Neural cell (in vitro differentiated cells): ENCODE measurements at regions not wholly inside any gene's neighbourhood (a gene's known extent, or its start where the extent isn't known, plus 50 kb on each side); places are given as distances from the start of the nearest gene placed in this dataset.

Experiments
- H2AFZ ChIP-seq: fragments of 200-600, 300-800 bp; sonication (generic), shearing (Covaris generic); 2 replicates; pipeline ENCODE4 v1.6.0; 2014; ENCODE audit warnings: low read depth, mild to moderate bottlenecking, antibody characterized with exemption, low read length, moderate library complexity
- H3F3A ChIP-seq: fragments of 200-600 bp; shearing (Covaris generic); 2 replicates; pipeline ENCODE4 v1.6.1; 2016; ENCODE audit warnings: mild to moderate bottlenecking, moderate library complexity, mixed read lengths, antibody characterized with exemption, low read length; ENCODE audit not compliant: insufficient read depth, poor library complexity, severe bottlenecking
- H3K27ac ChIP-seq: fragments of 200-600, 300-800 bp; sonication (generic), shearing (Covaris generic); 2 replicates; pipeline ENCODE4 v1.5.1; 2014; ENCODE audit warnings: mild to moderate bottlenecking, low read length, moderate library complexity
- H3K27me3 ChIP-seq: fragments of 300-800, 200-600 bp; sonication (generic), shearing (Covaris generic); 2 replicates; pipeline ENCODE4 v1.6.0; 2014; ENCODE audit warnings: mild to moderate bottlenecking, low read depth, low read length, moderate library complexity; ENCODE audit not compliant: insufficient read depth
- H3K36me3 ChIP-seq: fragments of 300-800, 200-600 bp; sonication (generic), shearing (Covaris generic); 2 replicates; pipeline ENCODE4 v1.5.1; 2014; ENCODE audit warnings: mild to moderate bottlenecking, antibody characterized with exemption, low read length, moderate library complexity; ENCODE audit not compliant: insufficient read depth
- H3K4me2 ChIP-seq: fragments of 300-800, 200-600 bp; sonication (generic), shearing (Covaris generic); 2 replicates; pipeline ENCODE4 v1.6.0; 2014; ENCODE audit warnings: mild to moderate bottlenecking, low read length
- H3K4me3 ChIP-seq: fragments of 300-800, 200-600 bp; sonication (generic), shearing (Covaris generic); 2 replicates; pipeline ENCODE4 v1.5.1; 2014; ENCODE audit warnings: mild to moderate bottlenecking, low read length, moderate library complexity
- H3K79me2 ChIP-seq: fragments of 200-600 bp; shearing (Covaris generic); replicated peaks from 2 replicates; pipeline ENCODE4 v1.6.0; 2014; ENCODE audit warnings: mild to moderate bottlenecking, low read length, moderate library complexity; ENCODE audit not compliant: insufficient read depth
- H3K9ac ChIP-seq: fragments of 300-800, 200-600 bp; sonication (generic), shearing (Covaris generic); 2 replicates; pipeline ENCODE4 v1.6.1; 2016; ENCODE audit warnings: mild to moderate bottlenecking, low read length, mixed read lengths
- H3K9me2 ChIP-seq: fragments of 200-600 bp; shearing (Covaris generic); 2 replicates; pipeline ENCODE4 v1.6.1; 2016; ENCODE audit warnings: mild to moderate bottlenecking, low read length, mixed read lengths; ENCODE audit not compliant: insufficient read depth
- H3K9me3 ChIP-seq: fragments of 200-600, 300-800 bp; sonication (generic), shearing (Covaris generic); 2 replicates; pipeline ENCODE4 v1.6.1; 2016; ENCODE audit warnings: mild to moderate bottlenecking, mixed run types, low read length, moderate library complexity, mixed read lengths
- H4K20me1 ChIP-seq: fragments of 200-600 bp; shearing (Covaris generic); 2 replicates; pipeline ENCODE4 v1.6.1; 2016; ENCODE audit warnings: mild to moderate bottlenecking, mixed run types; ENCODE audit not compliant: insufficient read depth
- EP300 ChIP-seq: fragments of 450-650 bp; conservative IDR thresholded peaks from 2 replicates; pipeline ENCODE4 v1.6.1; 2014; ENCODE audit warnings: antibody characterized with exemption, mild to moderate bottlenecking, moderate library complexity; ENCODE audit not compliant: poor library complexity, severe bottlenecking
- EZH2 ChIP-seq: fragments of 200-600, 300-800 bp; shearing (Covaris generic), sonication (generic); IDR thresholded peaks from 2 replicates; pipeline ENCODE4 v1.6.1; 2014; ENCODE audit warnings: antibody characterized with exemption, low read length, borderline replicate concordance, mild to moderate bottlenecking; ENCODE audit not compliant: insufficient read depth, poor library complexity, severe bottlenecking
- MXI1 ChIP-seq: fragments of 450-650 bp; conservative IDR thresholded peaks from 2 replicates; pipeline ENCODE4 v1.6.1; 2014; ENCODE audit warnings: antibody characterized with exemption, mild to moderate bottlenecking; ENCODE audit not compliant: poor library complexity, severe bottlenecking
- POLR2AphosphoS5 ChIP-seq: IDR thresholded peaks from 2 replicates; pipeline ENCODE4 v1.6.1; 2012
- RAD21 ChIP-seq: fragments of 450-650 bp; conservative IDR thresholded peaks from 2 replicates; pipeline ENCODE4 v1.6.1; 2014; ENCODE audit warnings: antibody characterized with exemption, mild to moderate bottlenecking, moderate library complexity
- SMC3 ChIP-seq: fragments of 450-650 bp; conservative IDR thresholded peaks from 2 replicates; pipeline ENCODE4 v1.6.1; 2014; ENCODE audit warnings: antibody characterized with exemption, mild to moderate bottlenecking, moderate library complexity; ENCODE audit not compliant: poor library complexity
- TAF1 ChIP-seq: IDR thresholded peaks from 2 replicates; pipeline ENCODE4 v1.6.1; 2012; ENCODE audit warnings: low read depth
- TF ChIP-seq, protein P1 (sequence below): IDR thresholded peaks from 2 replicates; pipeline ENCODE4 v1.6.1; 2012; ENCODE audit warnings: borderline replicate concordance
- TF ChIP-seq, protein P2 (sequence below): fragments of 450-650 bp; IDR thresholded peaks from 2 replicates; pipeline ENCODE4 v1.5.1; 2014; ENCODE audit warnings: antibody characterized with exemption, mild to moderate bottlenecking, moderate library complexity; ENCODE audit not compliant: poor library complexity, severe bottlenecking

DNA sequence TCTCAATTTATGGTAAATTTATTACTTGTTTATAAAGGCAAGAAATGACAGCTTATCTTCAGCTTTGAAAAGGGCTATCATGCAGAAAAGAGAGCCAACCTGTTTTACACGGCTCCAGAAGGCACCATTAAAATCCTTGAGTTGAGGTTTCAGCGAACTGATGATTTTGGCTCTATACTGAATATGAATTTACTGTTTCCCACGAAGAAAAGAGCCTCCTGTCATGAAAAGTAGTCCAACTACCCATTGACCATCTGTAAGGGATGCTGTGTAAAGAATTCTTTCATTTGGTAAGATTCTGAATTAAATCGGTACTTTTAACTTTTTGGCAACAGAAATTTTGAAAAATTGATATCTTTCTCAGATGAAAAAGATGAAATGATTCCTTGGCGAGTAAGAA lies 657.6 kb upstream of the ZNF608 start:
- H3K4me3 ChIP-seq: no peak overlapping the region
- H4K20me1 ChIP-seq: no peaks in the 10 kb centered on the region
- H3K9me2 ChIP-seq: no peaks in the 10 kb centered on the region
- H3F3A ChIP-seq: peaks cover 3% of the 10 kb centered on the region
- H3K4me2 ChIP-seq: no peak overlapping the region
- no peak overlapping the region for H3K9ac ChIP-seq
- H2AFZ ChIP-seq: no peak overlapping the region
- TF ChIP-seq SMC3: no peak
- TF ChIP-seq MXI1: no peak
- no peak for TF ChIP-seq POLR2AphosphoS5
- no peak for TF ChIP-seq EZH2
- TF ChIP-seq TAF1: no peak
- TF ChIP-seq, protein P1, sequence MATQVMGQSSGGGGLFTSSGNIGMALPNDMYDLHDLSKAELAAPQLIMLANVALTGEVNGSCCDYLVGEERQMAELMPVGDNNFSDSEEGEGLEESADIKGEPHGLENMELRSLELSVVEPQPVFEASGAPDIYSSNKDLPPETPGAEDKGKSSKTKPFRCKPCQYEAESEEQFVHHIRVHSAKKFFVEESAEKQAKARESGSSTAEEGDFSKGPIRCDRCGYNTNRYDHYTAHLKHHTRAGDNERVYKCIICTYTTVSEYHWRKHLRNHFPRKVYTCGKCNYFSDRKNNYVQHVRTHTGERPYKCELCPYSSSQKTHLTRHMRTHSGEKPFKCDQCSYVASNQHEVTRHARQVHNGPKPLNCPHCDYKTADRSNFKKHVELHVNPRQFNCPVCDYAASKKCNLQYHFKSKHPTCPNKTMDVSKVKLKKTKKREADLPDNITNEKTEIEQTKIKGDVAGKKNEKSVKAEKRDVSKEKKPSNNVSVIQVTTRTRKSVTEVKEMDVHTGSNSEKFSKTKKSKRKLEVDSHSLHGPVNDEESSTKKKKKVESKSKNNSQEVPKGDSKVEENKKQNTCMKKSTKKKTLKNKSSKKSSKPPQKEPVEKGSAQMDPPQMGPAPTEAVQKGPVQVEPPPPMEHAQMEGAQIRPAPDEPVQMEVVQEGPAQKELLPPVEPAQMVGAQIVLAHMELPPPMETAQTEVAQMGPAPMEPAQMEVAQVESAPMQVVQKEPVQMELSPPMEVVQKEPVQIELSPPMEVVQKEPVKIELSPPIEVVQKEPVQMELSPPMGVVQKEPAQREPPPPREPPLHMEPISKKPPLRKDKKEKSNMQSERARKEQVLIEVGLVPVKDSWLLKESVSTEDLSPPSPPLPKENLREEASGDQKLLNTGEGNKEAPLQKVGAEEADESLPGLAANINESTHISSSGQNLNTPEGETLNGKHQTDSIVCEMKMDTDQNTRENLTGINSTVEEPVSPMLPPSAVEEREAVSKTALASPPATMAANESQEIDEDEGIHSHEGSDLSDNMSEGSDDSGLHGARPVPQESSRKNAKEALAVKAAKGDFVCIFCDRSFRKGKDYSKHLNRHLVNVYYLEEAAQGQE: no peak
- TF ChIP-seq, protein P2, sequence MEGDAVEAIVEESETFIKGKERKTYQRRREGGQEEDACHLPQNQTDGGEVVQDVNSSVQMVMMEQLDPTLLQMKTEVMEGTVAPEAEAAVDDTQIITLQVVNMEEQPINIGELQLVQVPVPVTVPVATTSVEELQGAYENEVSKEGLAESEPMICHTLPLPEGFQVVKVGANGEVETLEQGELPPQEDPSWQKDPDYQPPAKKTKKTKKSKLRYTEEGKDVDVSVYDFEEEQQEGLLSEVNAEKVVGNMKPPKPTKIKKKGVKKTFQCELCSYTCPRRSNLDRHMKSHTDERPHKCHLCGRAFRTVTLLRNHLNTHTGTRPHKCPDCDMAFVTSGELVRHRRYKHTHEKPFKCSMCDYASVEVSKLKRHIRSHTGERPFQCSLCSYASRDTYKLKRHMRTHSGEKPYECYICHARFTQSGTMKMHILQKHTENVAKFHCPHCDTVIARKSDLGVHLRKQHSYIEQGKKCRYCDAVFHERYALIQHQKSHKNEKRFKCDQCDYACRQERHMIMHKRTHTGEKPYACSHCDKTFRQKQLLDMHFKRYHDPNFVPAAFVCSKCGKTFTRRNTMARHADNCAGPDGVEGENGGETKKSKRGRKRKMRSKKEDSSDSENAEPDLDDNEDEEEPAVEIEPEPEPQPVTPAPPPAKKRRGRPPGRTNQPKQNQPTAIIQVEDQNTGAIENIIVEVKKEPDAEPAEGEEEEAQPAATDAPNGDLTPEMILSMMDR: no peak
- TF ChIP-seq RAD21: no peak
- no peak for TF ChIP-seq EP300
- no peaks in the 10 kb centered on the region for H3K36me3 ChIP-seq
- no peak overlapping the region for H3K27ac ChIP-seq
- H3K79me2 ChIP-seq: no peaks in the 10 kb centered on the region
- H3K27me3 ChIP-seq: no peaks in the 10 kb centered on the region
- no peaks in the 10 kb centered on the region for H3K9me3 ChIP-seq

DNA sequence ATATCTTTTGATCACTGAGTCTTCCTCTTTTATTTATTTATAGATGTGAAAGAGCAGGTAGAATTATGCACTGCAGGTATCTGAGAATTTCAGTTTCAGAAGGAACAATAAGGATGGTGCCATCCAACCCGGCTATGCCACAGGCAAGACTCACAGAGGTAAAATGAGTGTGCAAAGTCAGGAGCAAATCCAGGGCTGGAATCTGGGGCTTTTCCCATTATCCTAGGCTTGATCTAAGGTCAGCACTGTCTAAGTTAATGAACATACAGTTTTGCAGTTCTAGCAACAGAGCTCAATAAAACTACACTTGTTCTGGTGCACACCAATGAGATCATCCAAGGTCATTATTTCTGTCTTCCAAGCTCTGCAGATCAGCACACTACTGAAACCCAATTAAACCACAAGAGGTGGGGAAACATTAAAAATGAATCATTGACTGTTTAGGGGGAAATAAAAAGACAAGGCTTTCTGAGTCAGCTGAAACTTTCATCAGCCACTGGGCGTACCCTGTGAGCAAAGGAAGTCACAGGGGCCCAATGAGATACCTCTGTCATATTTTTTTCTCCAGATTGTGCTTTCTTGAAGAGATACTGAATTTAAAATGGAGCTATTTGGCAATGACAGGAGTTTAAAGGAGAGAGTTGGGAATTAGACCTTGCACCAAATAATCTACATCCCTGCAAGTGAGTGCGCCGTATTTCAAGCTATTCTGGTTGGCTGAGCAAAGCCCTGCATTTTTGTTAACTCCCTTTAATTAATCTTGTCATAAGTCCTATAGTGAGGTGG lies 662.2 kb upstream of the ZNF608 start:
- no peaks in the 10 kb centered on the region for H3K36me3 ChIP-seq
- no peak for TF ChIP-seq SMC3
- TF ChIP-seq, protein P2: no peak
- no peak for TF ChIP-seq EZH2
- TF ChIP-seq POLR2AphosphoS5: no peak
- H3K4me3 ChIP-seq: no peak overlapping the region
- no peak overlapping the region for H3K4me2 ChIP-seq
- no peaks in the 10 kb centered on the region for H3K79me2 ChIP-seq
- H3K27ac ChIP-seq: no peak overlapping the region
- no peak overlapping the region for H3K9ac ChIP-seq
- no peaks in the 10 kb centered on the region for H3K9me3 ChIP-seq
- no peaks in the 10 kb centered on the region for H4K20me1 ChIP-seq
- no peak overlapping the region for H2AFZ ChIP-seq
- H3K27me3 ChIP-seq: no peaks in the 10 kb centered on the region
- peaks cover 3% of the 10 kb centered on the region for H3F3A ChIP-seq
- no peaks in the 10 kb centered on the region for H3K9me2 ChIP-seq
